GM12892 (cell line): ENCODE measurements at regions not wholly inside any gene's neighbourhood (a gene's known extent, or its start where the extent isn't known, plus 50 kb on each side); places are given as distances from the start of the nearest gene placed in this dataset.

Experiments
- POLR2A ChIP-seq: IDR thresholded peaks from 2 replicates; pipeline ENCODE4 v1.6.1; 2011; ENCODE audit warnings: low read depth, low read length, control low read depth
- POLR2AphosphoS5 ChIP-seq: IDR thresholded peaks from 2 replicates; pipeline ENCODE4 v1.6.1; 2011; ENCODE audit warnings: low read depth, low read length, control low read depth
- TAF1 ChIP-seq: IDR thresholded peaks from 2 replicates; pipeline ENCODE4 v1.6.1; 2011; ENCODE audit warnings: low read depth, mild to moderate bottlenecking, control low read depth, low read length, borderline replicate concordance

DNA sequence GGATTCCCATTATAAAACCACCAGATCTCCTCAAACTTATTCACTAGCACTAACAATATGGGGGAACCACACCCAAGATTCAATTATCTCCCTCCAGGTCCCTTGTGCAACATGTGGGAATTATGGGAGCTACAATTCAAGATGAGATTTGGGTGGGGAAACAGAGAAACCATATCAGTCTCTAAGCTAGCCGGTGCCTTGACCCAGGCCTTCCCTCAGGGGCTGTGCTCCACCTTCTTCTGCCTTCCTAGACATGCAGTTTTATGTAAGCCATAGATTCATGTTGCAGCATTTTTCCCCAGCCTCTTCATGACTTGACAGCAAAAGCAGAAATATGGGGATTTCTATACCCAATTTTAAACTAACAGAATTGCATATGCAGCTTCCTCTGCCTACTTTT, 559.2 kb downstream of the TNS1 start:
- no peak for TF ChIP-seq TAF1
- TF ChIP-seq POLR2A: no peak
- TF ChIP-seq POLR2AphosphoS5: no peak
